ENCODE measurements at regions not wholly inside any gene's neighbourhood (a gene's known extent, or its start where the extent isn't known, plus 50 kb on each side); places are given as distances from the start of the nearest gene placed in this dataset.

- peak overlapping the region; percentile 55 to 82 for H3K27ac ChIP-seq
- H3K36me3 ChIP-seq: no peaks in the 10 kb centered on the region
- H3K4me3 ChIP-seq: no peak overlapping the region
- H3K27me3 ChIP-seq: no peaks in the 10 kb centered on the region
- intact Hi-C loops (cut with DNase I; ENCODE audit: low total_unique reads): no loop called here
- TF ChIP-seq CTCF (IDR thresholded peaks at IDR 0.05) (no peak), POLR2A (IDR thresholded peaks at IDR 0.05) (no peak)
- DNase-seq (ENCODE audit: low spot score in 2 of 2): peak in 1 of 2 donors; percentile 68
- H3K9me3 ChIP-seq: no peaks in the 10 kb centered on the region
- peaks cover 6 to 16% of the 10 kb centered on the region in 2 donors for H3K4me1 ChIP-seq
Measured at GRCh38 chr11:130772266-130773227, 143.7 kb downstream of the SNX19 start.

- H3K4me1 ChIP-seq: peaks cover 6 to 16% of the 10 kb centered on the region in 2 donors
Measured at GRCh38 chr11:130773244-130773820, 142.9 kb downstream of the SNX19 start.

GRCh38 chr11:130774703-130775102, 141.6 kb downstream of the SNX19 start:
- TF ChIP-seq POLR2A (IDR thresholded peaks at IDR 0.05) (no peak), CTCF (IDR thresholded peaks at IDR 0.05) (no peak), POLR2AphosphoS5 (IDR thresholded peaks at IDR 0.05) (no peak)
- Histone ChIP-seq H3K27ac (peak overlapping the region in 1 of 2 donors; percentile 38), H3K27me3 (no peaks in the 10 kb centered on the region), H3K4me1 (peaks cover 6 to 16% of the 10 kb centered on the region in 2 donors), H3K9me3 (no peaks in the 10 kb centered on the region), H3K36me3 (no peaks in the 10 kb centered on the region), H3K4me3 (no peak overlapping the region)
- intact Hi-C loops (cut with DNase I; ENCODE audit: low total_unique reads): no loop called here
- no peak for DNase-seq (ENCODE audit: low spot score in 2 of 2)

More at GRCh38 chr11:130773244-130773820, 142.9 kb downstream of the SNX19 start:
- Histone ChIP-seq H3K4me3 (no peak overlapping the region), H3K36me3 (no peaks in the 10 kb centered on the region), H3K27me3 (no peaks in the 10 kb centered on the region), H3K9me3 (no peaks in the 10 kb centered on the region), H3K27ac (peak overlapping the region; percentile 55 to 76)
- intact Hi-C loops (cut with DNase I; ENCODE audit: low total_unique reads): no loop called here
- DNase-seq (ENCODE audit: low spot score in 2 of 2): no peak
- no peak for TF ChIP-seq POLR2A (IDR thresholded peaks at IDR 0.05)

GRCh38 chr11:130775306-130776060, 140.8 kb downstream of the SNX19 start:
- TF ChIP-seq POLR2AphosphoS5 (IDR thresholded peaks at IDR 0.05) (no peak), POLR2A (IDR thresholded peaks at IDR 0.05) (no peak), CTCF (IDR thresholded peaks at IDR 0.05) (no peak)
- intact Hi-C loops (cut with DNase I; ENCODE audit: low total_unique reads): no loop called here
- H3K27me3 ChIP-seq: no peaks in the 10 kb centered on the region
- H3K36me3 ChIP-seq: no peaks in the 10 kb centered on the region
- no peak overlapping the region for H3K4me3 ChIP-seq
- H3K27ac ChIP-seq: no peak overlapping the region
- DNase-seq (ENCODE audit: low spot score in 2 of 2): no peak
- peaks cover 6 to 16% of the 10 kb centered on the region in 2 donors for H3K4me1 ChIP-seq
- no peaks in the 10 kb centered on the region for H3K9me3 ChIP-seq

GRCh38 chr11:130776061-130776419, 140.2 kb downstream of the SNX19 start:
- no peak overlapping the region for H3K27ac ChIP-seq
- no peak overlapping the region for H3K4me3 ChIP-seq
- no peaks in the 10 kb centered on the region for H3K9me3 ChIP-seq
- no peaks in the 10 kb centered on the region for H3K36me3 ChIP-seq
- TF ChIP-seq CTCF (IDR thresholded peaks at IDR 0.05) (no peak), POLR2AphosphoS5 (IDR thresholded peaks at IDR 0.05) (no peak), POLR2A (IDR thresholded peaks at IDR 0.05) (no peak)
- H3K4me1 ChIP-seq: peaks cover 6 to 16% of the 10 kb centered on the region in 2 donors
- H3K27me3 ChIP-seq: no peaks in the 10 kb centered on the region
- intact Hi-C loops (cut with DNase I; ENCODE audit: low total_unique reads): no loop called here
- DNase-seq (ENCODE audit: low spot score in 2 of 2): no peak
